Ishikawa (cell line): ENCODE measurements at regions not wholly inside any gene's neighbourhood (a gene's known extent, or its start where the extent isn't known, plus 50 kb on each side); places are given as distances from the start of the nearest gene placed in this dataset.

Experiments used
- EGR1 ChIP-seq: IDR thresholded peaks from 2 replicates; pipeline ENCODE4 v1.6.1; 2012
- EP300 ChIP-seq: IDR thresholded peaks from 2 replicates; pipeline ENCODE4 v1.6.1; 2012; ENCODE audit warnings: borderline replicate concordance
- FOXM1 ChIP-seq: IDR thresholded peaks from 2 replicates; pipeline ENCODE4 v1.6.1; 2012; ENCODE audit warnings: low read depth, borderline replicate concordance
- MAX ChIP-seq: IDR thresholded peaks from 2 replicates; pipeline ENCODE4 v1.6.1; 2012
- TAF1 ChIP-seq: IDR thresholded peaks from 2 replicates; pipeline ENCODE4 v1.6.1; 2012; ENCODE audit warnings: low read depth, mild to moderate bottlenecking
- TCF12 ChIP-seq: IDR thresholded peaks from 2 replicates; pipeline ENCODE4 v1.6.1; 2012; ENCODE audit warnings: low read depth

GRCh38 chr9:135186248-135187164 is 99.0 kb downstream of the OLFM1 start:
- TF ChIP-seq EP300 (no peak), MAX (no peak), FOXM1 (no peak), TAF1 (no peak), TCF12 (no peak), EGR1 (no peak)
